PC-9 (cell line): ENCODE measurements at regions not wholly inside any gene's neighbourhood (a gene's known extent, or its start where the extent isn't known, plus 50 kb on each side); places are given as distances from the start of the nearest gene placed in this dataset.

Experiments used
- BruUV-seq: library from RNA; stranded (reverse); fragments of 400-500 nt; replicated peaks from 2 replicates; lab custom pipeline; 2021; lab: Mats Ljungman, UMichigan
- CTCF ChIA-PET: fragments of 300-600 bp; sonication (Branson Sonifier 250); formaldehyde crosslinking; loops from one replicate; lab custom pipeline; 2022; ENCODE audit warnings: antibody characterized with exemption; lab: Charles Lee
- POLR2A ChIA-PET: fragments of 300-600 bp; sonication (Branson Sonifier 250); formaldehyde crosslinking; loops from one replicate; lab custom pipeline; 2022; ENCODE audit warnings: antibody characterized with exemption; ENCODE audit not compliant: unreplicated experiment; lab: Charles Lee
- DNase-seq, 2 experiments: peaks; one replicate each; pipeline versions ENCODE4 v3.0.0 to v3.0.0-alpha.2; 2015 to 2022; ENCODE audit warnings: mixed read lengths in 1 of 2
- H2AFZ ChIP-seq: fragments of 200-600 bp; sonication (generic); 2 replicates; pipeline ENCODE4 v1.8.1; 2017; ENCODE audit warnings: antibody characterized with exemption
- H3F3A ChIP-seq: fragments of 200-600 bp; sonication (generic); 2 replicates; pipeline ENCODE4 v1.8.1; 2017; ENCODE audit warnings: antibody characterized with exemption, mild to moderate bottlenecking, low read depth; ENCODE audit not compliant: insufficient read depth
- H3K27ac ChIP-seq: fragments of 200-600 bp; sonication (generic); 2 replicates; pipeline ENCODE4 v1.6.1; 2016; ENCODE audit warnings: mixed run types
- H3K27me3 ChIP-seq: fragments of 200-600 bp; sonication (generic); 2 replicates; pipeline ENCODE4 v1.6.1; 2016; ENCODE audit warnings: low read depth, mixed run types; ENCODE audit not compliant: insufficient read depth
- H3K36me3 ChIP-seq: fragments of 200-600 bp; sonication (generic); 2 replicates; pipeline ENCODE4 v1.6.1; 2016; ENCODE audit warnings: low read depth, mixed run types
- H3K4me1 ChIP-seq: fragments of 200-600 bp; sonication (generic); replicated peaks from 2 replicates; pipeline ENCODE4 v1.6.1; 2016; ENCODE audit warnings: mixed run types; ENCODE audit not compliant: insufficient read depth
- H3K4me2 ChIP-seq: fragments of 200-600 bp; sonication (generic); 2 replicates; pipeline ENCODE4 v1.6.1; 2017; ENCODE audit warnings: mixed run types
- H3K4me3 ChIP-seq: fragments of 200-600 bp; sonication (generic); 2 replicates; pipeline ENCODE4 v1.6.1; 2016; ENCODE audit warnings: mixed run types
- H3K79me2 ChIP-seq: fragments of 200-600 bp; sonication (generic); 2 replicates; pipeline ENCODE4 v1.6.1; 2017; ENCODE audit warnings: low read depth, mixed run types
- H3K9me2 ChIP-seq: fragments of 200-600 bp; sonication (generic); 2 replicates; pipeline ENCODE4 v1.8.1; 2017; ENCODE audit warnings: mild to moderate bottlenecking; ENCODE audit not compliant: insufficient read depth
- H3K9me3 ChIP-seq: fragments of 200-600 bp; sonication (generic); 2 replicates; pipeline ENCODE4 v1.8.1; 2016; ENCODE audit warnings: low read depth; ENCODE audit not compliant: insufficient read depth
- H4K20me1 ChIP-seq: fragments of 200-600 bp; sonication (generic); 2 replicates; pipeline ENCODE4 v1.8.1; 2017; ENCODE audit not compliant: insufficient read depth
- EZH2 ChIP-seq: fragments of 200-600 bp; sonication (generic); IDR thresholded peaks from 2 replicates; pipeline ENCODE4 v1.8.0; 2017; ENCODE audit warnings: antibody characterized with exemption, low read depth
- intact Hi-C: fragments of 100-400 bp; cut with micrococcal nuclease; formaldehyde crosslinking; loops from one replicate; pipeline ENCODE4 v1.10.0; 2022; ENCODE audit not compliant: unreplicated experiment
- TF ChIP-seq, protein P1 (sequence below): fragments of 200-600 bp; sonication (generic); conservative IDR thresholded peaks from 2 replicates; pipeline ENCODE4 v1.6.1; 2017; ENCODE audit warnings: mixed run types, antibody characterized with exemption, mild to moderate bottlenecking, moderate library complexity

DNA sequence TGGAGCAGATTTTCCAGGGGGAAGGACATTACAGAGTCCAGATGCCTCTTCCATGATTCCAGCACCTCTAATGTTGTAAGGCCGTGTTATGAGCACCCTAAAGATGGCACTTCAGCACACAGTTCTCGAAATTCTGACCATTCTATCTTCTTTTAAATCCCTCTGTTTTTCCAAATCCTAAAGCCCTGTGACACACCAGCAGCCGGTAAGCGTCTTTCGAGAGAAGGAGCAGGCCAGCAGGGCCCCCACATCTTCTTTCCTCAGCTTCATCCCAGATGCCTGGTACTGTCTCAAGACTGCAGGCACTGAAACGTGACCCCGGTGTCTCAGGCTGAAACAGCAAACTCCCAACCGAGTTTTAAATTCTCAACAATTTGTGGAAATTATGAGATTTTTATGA lies 211.6 kb upstream of the FOXQ1 start:
- H4K20me1 ChIP-seq: no peaks in the 10 kb centered on the region
- H3K4me1 ChIP-seq: no peaks in the 10 kb centered on the region
- H3K9me2 ChIP-seq: no peaks in the 10 kb centered on the region
- no peak overlapping the region for H2AFZ ChIP-seq
- no peaks in the 10 kb centered on the region for H3K27me3 ChIP-seq
- H3K4me3 ChIP-seq: no peak overlapping the region
- no TSS peak for BruUV-seq
- ChIA-PET CTCF (no interaction called here), POLR2A (no interaction called here)
- H3K36me3 ChIP-seq: no peaks in the 10 kb centered on the region
- TF ChIP-seq EZH2: no peak
- TF ChIP-seq, protein P1, sequence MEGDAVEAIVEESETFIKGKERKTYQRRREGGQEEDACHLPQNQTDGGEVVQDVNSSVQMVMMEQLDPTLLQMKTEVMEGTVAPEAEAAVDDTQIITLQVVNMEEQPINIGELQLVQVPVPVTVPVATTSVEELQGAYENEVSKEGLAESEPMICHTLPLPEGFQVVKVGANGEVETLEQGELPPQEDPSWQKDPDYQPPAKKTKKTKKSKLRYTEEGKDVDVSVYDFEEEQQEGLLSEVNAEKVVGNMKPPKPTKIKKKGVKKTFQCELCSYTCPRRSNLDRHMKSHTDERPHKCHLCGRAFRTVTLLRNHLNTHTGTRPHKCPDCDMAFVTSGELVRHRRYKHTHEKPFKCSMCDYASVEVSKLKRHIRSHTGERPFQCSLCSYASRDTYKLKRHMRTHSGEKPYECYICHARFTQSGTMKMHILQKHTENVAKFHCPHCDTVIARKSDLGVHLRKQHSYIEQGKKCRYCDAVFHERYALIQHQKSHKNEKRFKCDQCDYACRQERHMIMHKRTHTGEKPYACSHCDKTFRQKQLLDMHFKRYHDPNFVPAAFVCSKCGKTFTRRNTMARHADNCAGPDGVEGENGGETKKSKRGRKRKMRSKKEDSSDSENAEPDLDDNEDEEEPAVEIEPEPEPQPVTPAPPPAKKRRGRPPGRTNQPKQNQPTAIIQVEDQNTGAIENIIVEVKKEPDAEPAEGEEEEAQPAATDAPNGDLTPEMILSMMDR: no peak
- H3K9me3 ChIP-seq: no peaks in the 10 kb centered on the region
- H3K4me2 ChIP-seq: no peak overlapping the region
- H3K27ac ChIP-seq: no peak overlapping the region
- H3K79me2 ChIP-seq: no peaks in the 10 kb centered on the region
- intact Hi-C loops: no loop called here
- H3F3A ChIP-seq: no peaks in the 10 kb centered on the region
- no peak for DNase-seq

DNA sequence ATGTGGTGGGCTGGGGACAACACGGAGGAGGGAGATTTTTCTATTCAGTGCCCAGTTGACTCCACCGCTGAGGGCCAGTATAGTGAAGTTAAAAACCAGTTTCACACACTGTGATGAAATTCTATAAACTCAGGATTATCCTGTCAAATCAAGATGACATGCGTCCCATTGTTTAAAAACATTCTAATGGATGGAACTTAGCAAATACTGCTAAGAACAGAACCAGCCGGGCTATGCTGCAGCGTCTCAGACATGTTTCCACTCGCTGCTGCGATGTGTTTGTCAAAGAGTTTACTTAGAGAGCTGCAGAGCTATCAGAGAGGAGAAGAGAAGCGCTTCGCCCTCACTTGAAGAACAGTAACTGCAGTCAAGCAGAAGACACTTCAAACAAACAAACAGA lies 212.6 kb upstream of the FOXQ1 start:
- DNase-seq: no peak
- H3K4me1 ChIP-seq: no peaks in the 10 kb centered on the region
- no TSS peak for BruUV-seq
- no peaks in the 10 kb centered on the region for H3K9me3 ChIP-seq
- H3K9me2 ChIP-seq: no peaks in the 10 kb centered on the region
- no peak overlapping the region for H2AFZ ChIP-seq
- intact Hi-C loops: no loop called here
- no peak for TF ChIP-seq EZH2
- TF ChIP-seq, protein P1: no peak
- H3K36me3 ChIP-seq: no peaks in the 10 kb centered on the region
- ChIA-PET POLR2A (no interaction called here), CTCF (no interaction called here)
- H3K79me2 ChIP-seq: no peaks in the 10 kb centered on the region
- no peaks in the 10 kb centered on the region for H3K27me3 ChIP-seq
- H3K4me2 ChIP-seq: no peak overlapping the region
- no peaks in the 10 kb centered on the region for H4K20me1 ChIP-seq
- no peak overlapping the region for H3K4me3 ChIP-seq
- H3K27ac ChIP-seq: no peak overlapping the region
- H3F3A ChIP-seq: no peaks in the 10 kb centered on the region

DNA sequence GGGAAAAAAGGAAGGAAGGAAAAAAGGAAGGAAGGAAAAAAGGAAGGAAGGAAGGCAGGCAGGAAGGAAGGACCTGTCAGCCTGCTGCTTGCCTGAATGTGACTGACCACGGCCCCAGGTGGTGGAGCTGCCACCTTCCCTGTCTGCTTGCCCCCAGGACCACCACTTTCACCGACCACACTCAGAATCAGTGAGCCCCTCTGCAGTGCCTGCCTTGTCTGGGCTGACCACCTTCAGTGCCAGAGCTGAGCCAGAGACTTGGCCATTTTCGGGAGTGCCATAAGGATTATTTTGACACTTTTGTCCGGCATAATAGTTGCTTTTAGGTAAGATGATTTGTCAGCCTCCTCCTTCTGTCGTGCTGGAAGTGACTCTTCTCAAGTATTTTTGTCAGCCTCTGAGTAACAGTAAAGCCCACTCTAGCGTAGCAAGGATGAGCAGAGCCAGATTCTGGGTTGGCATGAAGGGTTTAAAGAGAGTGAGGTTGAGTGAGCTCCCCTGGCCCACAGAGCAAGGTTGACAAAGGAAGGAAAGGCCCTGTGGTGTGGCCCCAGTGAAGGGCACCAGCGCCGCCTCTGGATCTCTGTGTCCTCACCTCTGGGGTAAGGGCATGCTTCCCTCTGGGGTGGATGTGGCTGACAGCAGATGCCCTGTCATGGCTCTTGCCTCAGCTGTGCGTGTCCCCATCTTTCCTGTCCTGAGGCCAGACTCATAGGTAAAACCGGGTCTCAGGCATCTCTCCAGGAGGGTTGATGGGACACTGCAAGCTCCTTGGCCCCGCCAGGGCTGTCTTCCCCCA lies 214.7 kb upstream of the FOXQ1 start:
- no peak overlapping the region for H3K4me3 ChIP-seq
- H2AFZ ChIP-seq: no peak overlapping the region
- H3K27ac ChIP-seq: no peak overlapping the region
- DNase-seq: no peak
- CTCF ChIA-PET: no interaction called here
- H3K79me2 ChIP-seq: no peaks in the 10 kb centered on the region
- no peaks in the 10 kb centered on the region for H3K27me3 ChIP-seq
- no peaks in the 10 kb centered on the region for H3K9me2 ChIP-seq
- H3K4me2 ChIP-seq: no peak overlapping the region
- no peaks in the 10 kb centered on the region for H3K4me1 ChIP-seq
- TF ChIP-seq, protein P1: no peak
- no peak for TF ChIP-seq EZH2
- H4K20me1 ChIP-seq: no peaks in the 10 kb centered on the region
- no peaks in the 10 kb centered on the region for H3K36me3 ChIP-seq
- intact Hi-C loops: no loop called here
- no peaks in the 10 kb centered on the region for H3K9me3 ChIP-seq
- POLR2A ChIA-PET: no interaction called here
- no TSS peak for BruUV-seq
- no peaks in the 10 kb centered on the region for H3F3A ChIP-seq
